ENCODE measurements at regions not wholly inside any gene's neighbourhood (a gene's known extent, or its start where the extent isn't known, plus 50 kb on each side); places are given as distances from the start of the nearest gene placed in this dataset.
A peak's percentile ranks its signal among the peaks of the same experiment; 100 is the strongest.
"Not testable (repeated sequence)": the region's sequence is repeated elsewhere in the genome, so short reads cannot be mapped to it uniquely, and the experiment has no call there.

DNA sequence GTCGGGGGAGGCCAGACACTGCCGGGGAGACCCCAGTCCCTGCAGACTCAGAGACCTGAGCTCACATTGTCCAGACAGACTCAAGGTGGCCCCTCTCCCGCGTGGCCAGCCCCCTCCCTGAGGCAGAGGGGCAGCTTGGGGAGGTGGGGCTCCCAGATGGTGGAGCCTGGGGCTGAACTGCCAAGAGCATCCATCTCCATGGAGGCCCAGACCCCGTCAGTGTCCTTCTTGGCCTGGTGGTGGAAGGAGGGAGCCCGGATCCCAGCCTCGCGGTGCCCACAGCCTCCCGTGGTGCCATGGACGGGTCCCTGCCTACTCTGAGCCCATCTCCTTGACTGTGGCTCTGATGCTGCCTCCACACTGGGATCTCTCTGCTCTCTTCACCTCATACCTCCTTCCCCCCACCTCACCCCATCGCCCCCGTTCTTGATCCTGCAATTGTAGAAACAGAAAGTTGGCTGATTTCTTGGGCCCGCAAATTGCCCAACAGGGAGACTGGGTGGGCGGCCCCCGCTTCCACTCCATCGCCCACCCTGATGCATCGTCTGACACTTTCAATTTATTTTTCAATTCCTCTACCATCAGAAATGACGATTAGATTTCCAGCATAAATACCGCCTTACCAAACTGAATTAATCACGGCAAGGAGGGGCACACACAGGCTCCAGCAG is 348.9 kb downstream of the MATN1 start:
- no peak for DNase-seq

DNA sequence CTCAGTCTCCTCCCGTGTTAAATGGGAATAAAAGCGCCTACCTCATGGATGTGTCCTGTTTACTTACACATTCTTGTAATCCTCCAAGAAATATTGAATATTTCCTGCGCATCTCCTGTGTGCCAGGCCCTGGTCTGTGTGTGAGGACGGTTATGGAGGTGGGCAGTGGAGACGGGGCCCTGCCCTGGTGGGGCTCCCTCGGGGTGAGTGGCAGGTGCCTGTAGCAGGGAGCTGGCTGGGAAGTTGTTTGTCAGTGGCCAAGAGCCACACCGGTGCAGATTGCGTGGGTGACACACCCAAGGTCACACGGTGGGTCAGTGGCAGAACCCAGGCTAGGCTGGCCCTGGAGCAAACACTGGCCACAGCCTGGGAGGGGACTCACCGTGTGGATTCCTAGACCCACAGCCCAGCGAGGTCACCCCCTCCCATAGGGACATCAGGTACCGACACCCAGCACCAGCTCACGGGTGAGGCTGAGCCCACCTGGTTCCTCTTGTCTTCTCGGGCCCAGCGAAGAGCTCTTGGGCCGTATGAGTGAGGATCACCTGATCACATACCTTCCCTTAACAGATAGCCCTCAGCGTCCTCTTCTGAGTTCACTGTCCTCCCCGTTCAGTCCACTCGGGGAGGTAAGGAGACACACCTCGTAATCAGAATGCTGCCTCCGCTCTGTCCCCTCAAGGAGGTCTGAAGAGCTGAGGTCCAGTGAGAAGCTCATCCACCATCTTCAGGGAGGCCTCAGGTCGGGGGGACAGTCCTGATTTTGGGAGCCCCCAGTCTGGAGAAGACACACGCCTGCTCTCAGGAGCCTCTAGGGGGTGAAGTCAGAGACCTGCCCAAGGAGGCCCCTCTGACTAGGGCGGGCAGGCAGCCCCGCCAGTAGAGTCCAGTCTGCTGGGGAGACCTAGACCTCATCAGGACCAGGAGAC is 349.6 kb downstream of the MATN1 start:
- DNase-seq, result no peak

DNA sequence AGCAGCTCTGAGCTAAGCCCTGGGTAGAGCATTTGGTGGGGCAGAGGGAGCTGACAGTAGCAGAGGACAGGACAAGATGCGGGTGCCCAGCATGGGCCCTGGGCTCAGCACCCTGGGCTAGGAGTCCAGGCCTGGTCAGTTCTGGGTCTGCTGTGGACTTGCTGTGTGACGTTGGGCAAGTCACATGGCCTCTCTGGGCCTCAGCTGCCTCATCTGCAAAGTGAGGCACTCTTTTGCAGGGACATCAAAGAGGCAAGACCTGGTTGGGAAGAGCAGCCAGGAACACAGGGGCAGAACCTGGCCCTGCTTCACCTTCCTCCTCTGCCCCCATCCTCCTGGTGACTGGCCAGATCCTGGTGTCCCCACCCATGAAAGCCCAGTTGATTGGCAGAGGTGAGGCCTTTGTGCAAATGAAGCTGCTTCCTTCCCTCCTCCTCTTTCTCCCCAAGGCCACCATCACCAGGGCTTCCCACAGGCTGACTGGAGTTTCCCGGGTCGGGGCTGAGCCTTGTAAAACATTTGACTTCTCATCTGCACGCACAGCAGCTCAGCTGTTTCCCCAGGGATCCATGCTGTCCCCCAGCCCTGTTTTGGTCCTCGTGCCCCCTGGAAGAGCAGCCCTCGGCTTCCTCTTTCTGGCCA is 350.5 kb downstream of the MATN1 start:
- DNase-seq, result no peak

GRCh38 chr1:30371888-30372791 is 351.2 kb downstream of the MATN1 start:
- no peak for DNase-seq

DNA sequence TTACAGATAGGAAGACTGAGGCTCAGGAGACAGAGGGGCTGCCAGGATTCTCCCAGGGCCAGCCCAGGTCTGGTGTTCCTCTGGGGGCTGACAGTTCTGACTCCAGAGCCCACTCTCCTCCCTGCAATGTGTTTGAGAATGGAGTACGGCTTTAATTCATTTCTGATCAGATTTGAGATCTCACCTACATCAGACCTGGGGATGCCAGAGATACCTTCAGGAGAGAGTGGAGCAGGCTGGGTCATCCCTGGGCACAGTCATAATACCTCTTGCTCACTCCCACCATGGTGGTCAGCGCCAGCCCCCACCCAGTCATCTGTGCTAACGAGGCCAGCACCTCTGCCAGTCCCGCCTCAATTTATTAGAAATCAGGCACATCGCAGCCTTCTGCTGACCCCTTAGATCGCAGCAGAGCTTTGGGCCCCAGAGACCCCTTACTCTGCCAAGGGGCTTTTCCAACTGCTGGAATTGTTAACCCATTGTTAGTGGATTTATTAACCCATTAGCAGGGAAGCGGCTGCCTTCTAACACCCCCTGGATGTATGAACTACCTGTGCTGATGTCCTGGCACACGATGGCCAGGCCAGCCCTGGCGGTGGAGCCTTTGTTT is 352.1 kb downstream of the MATN1 start:
- DNase-seq, result no peak

- no peak for DNase-seq
Observed at GRCh38 chr1:30368651-30369240, 354.6 kb downstream of the MATN1 start.

GRCh38 chr1:30366911-30367310 is 356.5 kb downstream of the MATN1 start:
- DNase-seq, result no peak

DNA sequence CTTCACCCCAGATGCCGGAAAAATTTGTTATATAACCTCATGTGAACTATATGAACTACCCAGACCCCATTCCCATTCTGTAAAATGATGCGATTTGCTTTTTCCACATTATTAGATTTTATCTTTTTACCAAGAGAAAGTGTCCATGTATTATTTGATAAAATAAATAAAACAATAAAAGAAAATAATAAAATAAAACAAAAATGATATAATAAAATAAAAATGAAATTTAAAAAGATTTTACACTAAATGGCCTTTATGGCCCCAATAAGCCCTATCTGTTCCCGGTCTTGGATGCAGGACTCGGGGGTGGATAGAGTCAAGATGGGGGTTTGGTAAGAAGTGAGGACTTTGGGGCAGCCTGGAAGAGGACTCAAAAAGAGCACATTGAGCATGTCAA is 357.2 kb downstream of the MATN1 start:
- DNase-seq, result no peak

DNA sequence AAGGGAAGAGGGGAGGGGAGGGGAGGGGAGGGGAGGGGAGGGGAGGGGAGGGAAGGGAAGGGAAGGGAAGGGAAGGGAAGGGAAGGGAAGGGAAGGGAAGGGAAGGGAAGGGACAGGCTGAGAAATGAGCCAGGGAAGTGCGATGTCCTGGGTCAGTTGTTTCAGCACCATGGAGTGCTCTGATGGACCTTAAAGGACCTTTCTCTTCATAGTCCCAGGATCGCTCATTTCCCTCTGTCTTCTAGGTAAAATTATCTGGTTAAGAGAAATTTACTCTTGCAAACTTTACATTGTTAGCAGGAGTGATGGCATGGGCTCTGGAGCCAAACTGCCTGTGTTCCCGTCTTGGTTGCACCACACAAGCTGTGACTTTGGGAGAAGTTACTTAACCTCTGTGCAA is 357.8 kb downstream of the MATN1 start:
- DNase-seq, result no peak

DNA sequence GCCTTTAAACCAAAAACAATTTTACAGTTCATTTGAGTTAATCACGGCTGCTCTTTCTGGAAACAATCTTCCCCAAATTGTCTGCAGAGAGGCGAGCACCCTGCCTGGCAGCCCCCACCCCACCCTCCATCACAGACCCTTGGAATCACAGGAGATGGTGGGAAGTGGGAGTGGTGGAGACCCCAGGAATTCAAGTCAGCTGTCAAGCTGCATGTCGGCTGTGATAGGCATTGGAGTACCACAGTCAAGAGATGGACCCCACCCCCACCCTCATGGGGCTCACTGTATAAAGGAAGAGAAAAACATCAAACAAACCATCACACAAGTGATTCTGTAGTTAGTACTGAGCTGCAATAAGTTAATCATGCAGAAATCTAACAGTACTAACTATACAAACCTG is 360.4 kb downstream of the MATN1 start:
- DNase-seq, result no peak

GRCh38 chr1:30362603-30362990 is 360.8 kb downstream of the MATN1 start:
- DNase-seq, result no peak

GRCh38 chr1:30361890-30362602 is 361.3 kb downstream of the MATN1 start:
- not testable (repeated sequence) for DNase-seq

- no peak for DNase-seq
Observed at GRCh38 chr1:30360753-30361152, 362.6 kb downstream of the MATN1 start.

GRCh38 chr1:30360281-30360680 is 363.1 kb downstream of the MATN1 start:
- DNase-seq, result no peak

GRCh38 chr1:30359539-30360220 is 363.7 kb downstream of the MATN1 start:
- DNase-seq, result peak; percentile 67

- no peak for DNase-seq
Observed at GRCh38 chr1:30358500-30358899, 364.9 kb downstream of the MATN1 start.

- no peak for DNase-seq
Observed at GRCh38 chr1:30356839-30357238, 366.5 kb downstream of the MATN1 start.

DNA sequence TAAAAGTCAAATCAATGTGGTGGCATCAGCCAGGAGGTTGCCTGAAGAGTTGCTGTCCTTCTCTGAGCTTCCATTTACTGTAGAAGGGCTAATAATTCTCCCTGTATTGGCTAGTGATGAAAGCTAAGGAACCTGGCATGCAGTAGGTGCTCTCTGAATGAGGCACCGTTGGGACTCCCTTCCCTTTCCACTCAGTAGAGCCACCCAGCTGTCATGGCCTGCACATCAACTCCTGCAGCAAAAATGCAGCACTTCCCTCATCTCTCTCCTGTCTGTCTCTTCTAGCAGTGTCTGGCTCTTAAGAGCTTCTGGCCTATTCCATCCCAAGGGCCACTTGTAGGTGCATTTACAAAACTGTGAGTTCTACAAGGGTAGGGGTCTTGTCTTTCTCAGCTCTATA is 369.0 kb downstream of the MATN1 start:
- DNase-seq, result no peak

GRCh38 chr1:30353637-30354036 is 369.7 kb downstream of the MATN1 start:
- DNase-seq, result no peak

DNA sequence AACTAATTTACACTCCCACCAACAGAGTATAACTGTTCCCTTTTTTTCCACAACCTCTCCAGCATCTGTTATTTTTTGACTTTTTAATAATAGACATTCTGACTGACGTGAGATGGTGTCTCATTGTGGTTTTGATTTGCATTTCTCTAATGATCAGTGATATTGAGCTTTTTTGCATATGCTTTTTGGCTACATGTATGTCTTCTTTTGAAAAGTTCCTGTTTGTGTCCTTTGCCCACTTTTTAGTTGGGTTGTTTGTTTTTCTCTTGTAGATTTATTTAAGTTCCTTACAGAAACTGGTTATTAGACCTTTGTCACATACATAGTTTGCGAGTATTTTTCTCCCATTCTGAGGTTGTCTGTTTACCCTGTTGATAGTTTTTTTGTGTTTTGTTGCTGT is 375.2 kb downstream of the MATN1 start:
- DNase-seq, result no peak
